Hepatocyte (in vitro differentiated cells): ENCODE measurements at regions not wholly inside any gene's neighbourhood (a gene's known extent, or its start where the extent isn't known, plus 50 kb on each side); places are given as distances from the start of the nearest gene placed in this dataset.

Experiments
- DNase-seq: peaks from one replicate; pipeline ENCODE4 v3.0.0-alpha.2; 2016; ENCODE audit warnings: low spot score
- H2AFZ ChIP-seq: fragments of 200-600 bp; sonication (generic); 2 replicates; pipeline ENCODE4 v1.6.0; 2016; ENCODE audit warnings: antibody characterized with exemption, mild to moderate bottlenecking
- H3K27ac ChIP-seq: fragments of 200-600 bp; sonication (generic); 2 replicates; pipeline ENCODE4 v1.5.1; 2016; ENCODE audit warnings: mild to moderate bottlenecking
- H3K27me3 ChIP-seq: fragments of 200-600 bp; sonication (generic); 2 replicates; pipeline ENCODE4 v1.6.1; 2016
- H3K36me3 ChIP-seq: fragments of 200-600 bp; sonication (generic); replicated peaks from 2 replicates; pipeline ENCODE4 v1.5.1; 2016; ENCODE audit warnings: low read depth; ENCODE audit not compliant: insufficient read depth
- H3K4me1 ChIP-seq: fragments of 200-600 bp; sonication (generic); 2 replicates; pipeline ENCODE4 v1.5.1; 2016; ENCODE audit warnings: mild to moderate bottlenecking, moderate library complexity; ENCODE audit not compliant: insufficient read depth
- H3K4me2 ChIP-seq: fragments of 200-600 bp; sonication (generic); 2 replicates; pipeline ENCODE4 v1.6.0; 2016
- H3K4me3 ChIP-seq: fragments of 200-600 bp; sonication (generic); 2 replicates; pipeline ENCODE4 v1.5.1; 2016; ENCODE audit warnings: mild to moderate bottlenecking
- H3K79me2 ChIP-seq: fragments of 200-600 bp; sonication (generic); 2 replicates; pipeline ENCODE4 v1.6.0; 2017; ENCODE audit warnings: mild to moderate bottlenecking
- H3K9me2 ChIP-seq: fragments of 200-600 bp; sonication (generic); replicated peaks from 2 replicates; pipeline ENCODE4 v1.6.0; 2017; ENCODE audit warnings: mild to moderate bottlenecking; ENCODE audit not compliant: insufficient read depth
- H3K9me3 ChIP-seq: fragments of 200-600 bp; sonication (generic); 2 replicates; pipeline ENCODE4 v1.5.1; 2016; ENCODE audit warnings: low read depth, mild to moderate bottlenecking
- H4K20me1 ChIP-seq: fragments of 200-600 bp; sonication (generic); 2 replicates; pipeline ENCODE4 v1.6.0; 2016; ENCODE audit warnings: mild to moderate bottlenecking; ENCODE audit not compliant: insufficient read depth, poor library complexity, severe bottlenecking
- EZH2 ChIP-seq: fragments of 200-600 bp; sonication (generic); IDR thresholded peaks from 2 replicates; pipeline ENCODE4 v1.6.1; 2016; ENCODE audit warnings: antibody characterized with exemption, mild to moderate bottlenecking, borderline replicate concordance
- EZH2phosphoT487 ChIP-seq: fragments of 200-600 bp; sonication (generic); IDR thresholded peaks from one replicate; pipeline ENCODE4 v1.6.1; 2018; ENCODE audit warnings: antibody characterized with exemption, mild to moderate bottlenecking, low read depth, moderate library complexity; ENCODE audit not compliant: unreplicated experiment, severe bottlenecking
- WGBS: methylation state at CpG from one replicate; pipeline ENCODE4 v1.1.6; 2016; ENCODE audit warnings: low lambda C conversion rate; ENCODE audit errors: missing lambda C conversion rate; 5-methylcytosine and 5-hydroxymethylcytosine counted together
- TF ChIP-seq, protein P1 (sequence below): fragments of 200-600 bp; sonication (generic); IDR thresholded peaks from 2 replicates; pipeline ENCODE4 v1.5.1; 2016; ENCODE audit warnings: antibody characterized with exemption, mild to moderate bottlenecking; ENCODE audit not compliant: poor library complexity

DNA sequence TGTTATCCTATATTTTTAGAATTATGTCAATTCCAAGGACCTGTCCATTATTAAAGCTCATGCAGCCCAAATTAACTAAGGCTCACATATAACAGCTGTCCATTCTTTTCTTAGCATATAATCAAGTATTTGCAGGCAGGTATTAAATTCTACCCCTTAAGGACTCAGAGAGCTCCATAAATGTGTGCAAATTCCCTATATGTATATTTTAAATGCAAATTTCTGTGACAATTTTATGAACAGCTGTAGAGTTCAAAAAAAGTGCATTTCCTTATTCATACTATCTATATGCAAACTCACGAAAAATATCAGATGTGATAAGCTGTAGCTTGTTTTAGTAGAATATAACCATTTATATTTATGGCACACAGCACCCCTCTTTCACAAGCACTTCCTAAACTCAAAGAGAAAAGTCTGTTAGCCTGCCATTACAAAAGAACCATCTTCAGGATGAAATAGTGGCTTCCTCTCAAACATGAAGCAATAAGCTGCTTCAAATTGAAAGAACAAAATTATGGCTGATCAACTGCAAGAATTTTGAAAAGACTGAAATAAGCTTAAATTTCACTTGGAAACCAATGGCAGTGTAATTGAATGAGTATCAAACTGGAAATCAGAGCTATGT, 155.0 kb upstream of the REG3G start:
- H3K9me2 ChIP-seq: no peaks in the 10 kb centered on the region
- no peaks in the 10 kb centered on the region for H4K20me1 ChIP-seq
- no peak overlapping the region for H2AFZ ChIP-seq
- H3K4me1 ChIP-seq: no peaks in the 10 kb centered on the region
- H3K79me2 ChIP-seq: no peaks in the 10 kb centered on the region
- no peak overlapping the region for H3K27ac ChIP-seq
- TF ChIP-seq EZH2phosphoT487 (no peak), EZH2 (no peak)
- TF ChIP-seq, protein P1, sequence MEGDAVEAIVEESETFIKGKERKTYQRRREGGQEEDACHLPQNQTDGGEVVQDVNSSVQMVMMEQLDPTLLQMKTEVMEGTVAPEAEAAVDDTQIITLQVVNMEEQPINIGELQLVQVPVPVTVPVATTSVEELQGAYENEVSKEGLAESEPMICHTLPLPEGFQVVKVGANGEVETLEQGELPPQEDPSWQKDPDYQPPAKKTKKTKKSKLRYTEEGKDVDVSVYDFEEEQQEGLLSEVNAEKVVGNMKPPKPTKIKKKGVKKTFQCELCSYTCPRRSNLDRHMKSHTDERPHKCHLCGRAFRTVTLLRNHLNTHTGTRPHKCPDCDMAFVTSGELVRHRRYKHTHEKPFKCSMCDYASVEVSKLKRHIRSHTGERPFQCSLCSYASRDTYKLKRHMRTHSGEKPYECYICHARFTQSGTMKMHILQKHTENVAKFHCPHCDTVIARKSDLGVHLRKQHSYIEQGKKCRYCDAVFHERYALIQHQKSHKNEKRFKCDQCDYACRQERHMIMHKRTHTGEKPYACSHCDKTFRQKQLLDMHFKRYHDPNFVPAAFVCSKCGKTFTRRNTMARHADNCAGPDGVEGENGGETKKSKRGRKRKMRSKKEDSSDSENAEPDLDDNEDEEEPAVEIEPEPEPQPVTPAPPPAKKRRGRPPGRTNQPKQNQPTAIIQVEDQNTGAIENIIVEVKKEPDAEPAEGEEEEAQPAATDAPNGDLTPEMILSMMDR: no peak
- H3K4me2 ChIP-seq: no peak overlapping the region
- no peak overlapping the region for H3K4me3 ChIP-seq
- H3K27me3 ChIP-seq: no peaks in the 10 kb centered on the region
- DNase-seq: no peak
- no peaks in the 10 kb centered on the region for H3K36me3 ChIP-seq
- 75% methylated on average over 1 of the region's 1 CpG for WGBS
- no peaks in the 10 kb centered on the region for H3K9me3 ChIP-seq

DNA sequence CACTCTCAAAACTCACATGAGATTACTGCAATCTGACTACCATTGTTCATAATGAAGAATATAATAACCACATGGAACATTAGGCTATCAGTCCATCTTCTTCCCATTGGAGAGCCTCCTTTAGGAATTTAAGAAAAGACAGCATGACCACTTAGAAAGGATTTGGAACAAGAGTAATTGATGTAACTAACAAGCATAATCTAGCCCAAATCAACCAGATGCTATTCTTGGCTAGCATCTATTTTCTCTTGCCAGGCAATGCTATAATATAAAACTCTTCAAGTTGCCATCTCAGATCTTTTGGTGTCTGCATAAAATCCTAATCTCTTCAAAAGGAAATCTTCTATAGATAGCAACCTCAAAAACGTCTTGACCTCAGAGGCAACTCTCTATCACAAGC, 152.0 kb upstream of the REG3G start:
- Histone ChIP-seq H3K4me2 (no peak overlapping the region), H3K9me2 (no peaks in the 10 kb centered on the region), H2AFZ (no peak overlapping the region), H3K79me2 (no peaks in the 10 kb centered on the region), H3K9me3 (no peaks in the 10 kb centered on the region), H3K4me1 (no peaks in the 10 kb centered on the region), H3K36me3 (no peaks in the 10 kb centered on the region), H4K20me1 (no peaks in the 10 kb centered on the region), H3K27ac (no peak overlapping the region), H3K4me3 (no peak overlapping the region), H3K27me3 (no peaks in the 10 kb centered on the region)
- 41% methylated on average over 1 of the region's 1 CpG for WGBS
- TF ChIP-seq EZH2phosphoT487 (no peak), EZH2 (no peak)
- TF ChIP-seq, protein P1: no peak
- no peak for DNase-seq

DNA sequence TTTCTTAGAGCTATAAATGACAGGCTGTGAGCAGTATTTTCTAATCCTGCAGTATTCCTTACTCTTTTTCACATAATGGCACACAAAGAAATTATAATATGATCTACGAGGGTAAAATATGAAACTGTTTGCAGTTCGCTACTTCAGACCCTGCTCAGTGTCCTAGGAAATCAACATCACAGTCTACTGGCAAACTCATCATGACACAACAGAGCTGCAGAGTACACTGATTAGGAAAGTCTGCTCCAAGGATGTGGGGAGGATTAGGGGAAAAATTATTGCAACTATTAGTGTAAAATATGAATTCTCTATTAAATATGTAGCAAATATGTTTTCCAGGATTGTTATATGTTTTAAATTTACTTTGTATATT, 149.2 kb upstream of the REG3G start:
- no peak for DNase-seq
- TF ChIP-seq EZH2phosphoT487 (no peak), EZH2 (no peak)
- Histone ChIP-seq H4K20me1 (no peaks in the 10 kb centered on the region), H3K27me3 (no peaks in the 10 kb centered on the region), H3K4me2 (no peak overlapping the region), H3K4me3 (no peak overlapping the region), H3K79me2 (no peaks in the 10 kb centered on the region), H3K27ac (no peak overlapping the region), H2AFZ (no peak overlapping the region), H3K36me3 (no peaks in the 10 kb centered on the region), H3K9me3 (no peaks in the 10 kb centered on the region), H3K4me1 (no peaks in the 10 kb centered on the region), H3K9me2 (no peaks in the 10 kb centered on the region)
- 72% methylated on average over 2 of the region's 2 CpGs for WGBS

DNA sequence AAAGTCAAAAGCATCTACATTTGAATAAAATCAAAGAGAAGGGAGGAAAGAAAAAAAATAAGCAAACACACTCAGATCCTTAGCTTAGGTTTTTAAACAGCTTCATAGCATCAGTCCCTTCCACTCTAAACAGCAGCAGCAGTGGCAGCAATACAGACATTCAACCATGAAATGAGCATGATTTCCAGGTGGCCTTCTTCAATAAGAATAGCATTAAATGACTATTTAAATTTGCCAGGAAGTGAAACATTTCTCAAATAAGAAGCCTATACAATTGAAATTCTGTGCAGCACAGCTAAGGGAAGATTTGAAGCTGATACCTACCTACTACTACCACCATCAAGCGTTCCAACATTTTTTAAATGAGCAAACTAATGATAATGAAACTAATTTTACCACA, 138.1 kb upstream of the REG3G start:
- Histone ChIP-seq H3K79me2 (no peaks in the 10 kb centered on the region), H3K4me3 (no peak overlapping the region), H4K20me1 (no peaks in the 10 kb centered on the region), H3K4me2 (no peak overlapping the region), H3K9me2 (no peaks in the 10 kb centered on the region), H3K27me3 (no peaks in the 10 kb centered on the region), H3K36me3 (no peaks in the 10 kb centered on the region), H3K9me3 (no peaks in the 10 kb centered on the region), H3K4me1 (no peaks in the 10 kb centered on the region), H3K27ac (no peak overlapping the region), H2AFZ (no peak overlapping the region)
- TF ChIP-seq EZH2phosphoT487: no peak
- no peak for TF ChIP-seq EZH2
- TF ChIP-seq, protein P1: no peak
- 85% methylated on average over 1 of the region's 1 CpG for WGBS
- DNase-seq: no peak
